Loucy (cell line): ENCODE measurements at regions not wholly inside any gene's neighbourhood (a gene's known extent, or its start where the extent isn't known, plus 50 kb on each side); places are given as distances from the start of the nearest gene placed in this dataset.

Source experiments
- CTCF ChIP-seq: fragments of 200-600 bp; sonication (generic); conservative IDR thresholded peaks from 2 replicates; pipeline ENCODE4 v1.5.1; 2014; ENCODE audit warnings: mild to moderate bottlenecking, antibody characterized with exemption, low read length
- EZH2phosphoT487 ChIP-seq: fragments of 200-600 bp; IDR thresholded peaks from 2 replicates; pipeline ENCODE4 v1.6.1; 2018; ENCODE audit warnings: antibody characterized with exemption, mild to moderate bottlenecking, moderate library complexity, borderline replicate concordance

GRCh38 chr3:86162521-86162920 is 828.4 kb downstream of the VGLL3 start:
- TF ChIP-seq CTCF: no peak
- TF ChIP-seq EZH2phosphoT487: no peak
